ENCODE measurements at regions not wholly inside any gene's neighbourhood (a gene's known extent, or its start where the extent isn't known, plus 50 kb on each side); places are given as distances from the start of the nearest gene placed in this dataset.

- H3K27ac Mint-ChIP-seq = no peak overlapping the region
- Histone ChIP-seq H3K9me3 (ENCODE audit: control insufficient read depth, low read length) (no peaks in the 10 kb centered on the region), H3K27me3 (ENCODE audit: control insufficient read depth, insufficient read depth, low read length, poor library complexity, severe bottlenecking) (no peaks in the 10 kb centered on the region), H3K36me3 (ENCODE audit: control insufficient read depth, insufficient read depth, low read length) (no peaks in the 10 kb centered on the region), H3K27ac (ENCODE audit: low read depth, low read length) (no peak overlapping the region), H3K9ac (ENCODE audit: extremely low read depth, low read length, poor library complexity, severe bottlenecking) (no peak overlapping the region), H3K4me1 (ENCODE audit: control insufficient read depth, insufficient read depth, low read length) (peaks cover 12% of the 10 kb centered on the region), H3K4me3 (ENCODE audit: low read length) (no peak overlapping the region)
- DNase-seq = no peak
- H3K27me3 Mint-ChIP-seq (ENCODE audit: insufficient read depth) = no peaks in the 10 kb centered on the region
- H3K9me3 Mint-ChIP-seq = no peaks in the 10 kb centered on the region
- WGBS, 2 experiments (ENCODE audit: insufficient coverage in 1 of 2, insufficient read length in 1 of 2) = 80 to 95% methylated on average over 1 of the region's 1 CpG
- peaks cover 15% of the 10 kb centered on the region for H3K4me1 Mint-ChIP-seq
- no peaks in the 10 kb centered on the region for H3K36me3 Mint-ChIP-seq (ENCODE audit: low read depth)
- no peak overlapping the region for H3K4me3 Mint-ChIP-seq
- no peak for TF ChIP-seq CTCF (conservative IDR thresholded peaks at IDR 0.05)
These were observed 91.9 kb upstream of the CELF4 start for GRCh38 chr18:37657493-37657892.

GRCh38 chr18:37654731-37655369, 89.3 kb upstream of the CELF4 start:
- Histone ChIP-seq H3K4me1 (ENCODE audit: control insufficient read depth, insufficient read depth, low read length) (peaks cover 5% of the 10 kb centered on the region), H3K9ac (ENCODE audit: extremely low read depth, low read length, poor library complexity, severe bottlenecking) (no peak overlapping the region), H3K9me3 (ENCODE audit: control insufficient read depth, low read length) (peaks cover 6% of the 10 kb centered on the region), H3K36me3 (ENCODE audit: control insufficient read depth, insufficient read depth, low read length) (no peaks in the 10 kb centered on the region), H3K4me3 (ENCODE audit: low read length) (no peak overlapping the region), H3K27me3 (ENCODE audit: control insufficient read depth, insufficient read depth, low read length, poor library complexity, severe bottlenecking) (no peaks in the 10 kb centered on the region), H3K27ac (ENCODE audit: low read depth, low read length) (no peak overlapping the region)
- H3K4me3 Mint-ChIP-seq = no peak overlapping the region
- whole genome bisulfite sequencing, 2 experiments (ENCODE audit: insufficient coverage in 1 of 2, insufficient read length in 1 of 2) = 97% methylated on average over 4 of the region's 4 CpGs; no CpG with 5 or more reads in 1 of the 2 experiments
- no peak for DNase-seq
- peak; percentile 67 for TF ChIP-seq CTCF (conservative IDR thresholded peaks at IDR 0.05)
- H3K36me3 Mint-ChIP-seq (ENCODE audit: low read depth) = no peaks in the 10 kb centered on the region
- H3K27me3 Mint-ChIP-seq (ENCODE audit: insufficient read depth) = no peaks in the 10 kb centered on the region
- H3K9me3 Mint-ChIP-seq = peaks cover 4% of the 10 kb centered on the region
- no peak overlapping the region for H3K27ac Mint-ChIP-seq
- peaks cover 9% of the 10 kb centered on the region for H3K4me1 Mint-ChIP-seq

- Mint-ChIP-seq H3K9me3 (peaks cover 9% of the 10 kb centered on the region), H3K4me3 (no peak overlapping the region), H3K27me3 (ENCODE audit: insufficient read depth) (no peaks in the 10 kb centered on the region), H3K36me3 (ENCODE audit: low read depth) (peaks cover 3% of the 10 kb centered on the region), H3K27ac (no peak overlapping the region), H3K4me1 (peaks cover 9% of the 10 kb centered on the region)
- WGBS, 2 experiments (ENCODE audit: insufficient coverage in 1 of 2, insufficient read length in 1 of 2) = 61 to 67% methylated on average over 2 to 3 of the region's 3 CpGs
- Histone ChIP-seq H3K9ac (ENCODE audit: extremely low read depth, low read length, poor library complexity, severe bottlenecking) (no peak overlapping the region), H3K9me3 (ENCODE audit: control insufficient read depth, low read length) (peaks cover 13% of the 10 kb centered on the region), H3K36me3 (ENCODE audit: control insufficient read depth, insufficient read depth, low read length) (no peaks in the 10 kb centered on the region), H3K27ac (ENCODE audit: low read depth, low read length) (no peak overlapping the region), H3K27me3 (ENCODE audit: control insufficient read depth, insufficient read depth, low read length, poor library complexity, severe bottlenecking) (no peaks in the 10 kb centered on the region), H3K4me3 (ENCODE audit: low read length) (no peak overlapping the region), H3K4me1 (ENCODE audit: control insufficient read depth, insufficient read depth, low read length) (peaks cover 5% of the 10 kb centered on the region)
- TF ChIP-seq CTCF (conservative IDR thresholded peaks at IDR 0.05) = no peak
- peak; percentile 60 for DNase-seq
These were observed 88.4 kb upstream of the CELF4 start for GRCh38 chr18:37654034-37654433.

All from endodermal cell (in vitro differentiated cells).